HCT116 (cell line): ENCODE measurements at regions not wholly inside any gene's neighbourhood (a gene's known extent, or its start where the extent isn't known, plus 50 kb on each side); places are given as distances from the start of the nearest gene placed in this dataset.

Source experiments
- ATAC-seq: fragments of 200-7000 bp; cut with Tn5 transposase; 2 replicates; pipeline ENCODE4 v1.9.1; 2020; ENCODE audit warnings: mild to moderate bottlenecking, moderate library complexity
- BruUV-seq: library from RNA; stranded (reverse); fragments of 400-500 nt; replicated peaks from 2 replicates; lab custom pipeline; 2021; lab: Mats Ljungman, UMichigan
- CTCF ChIA-PET: fragments of 300-600 bp; sonication (Branson Sonifier 250); formaldehyde crosslinking; loops from one replicate; lab custom pipeline; 2021; ENCODE audit warnings: antibody characterized with exemption; lab: Charles Lee
- POLR2A ChIA-PET: fragments of 300-600, 350-600 bp; sonication (Branson Sonifier 250); formaldehyde crosslinking; loops from one replicate; lab custom pipeline; 2021; ENCODE audit warnings: antibody characterized with exemption; lab: Charles Lee
- RAD21 ChIA-PET, 2 experiments: fragments of 300-600 bp; sonication (Branson Sonifier 250); formaldehyde crosslinking; loops; one replicate each; lab custom pipeline; 2023; ENCODE audit warnings: low total read pairs in 2 of 2; ENCODE audit not compliant: uncharacterized antibody in 2 of 2, unreplicated experiment in 2 of 2, low non-redundant PET in 1 of 2; lab: Charles Lee
- DNase-seq: peaks from one replicate; pipeline ENCODE4 v3.0.0-alpha.2; 2010; ENCODE audit warnings: low read depth, low spot score
- H2AFZ ChIP-seq: fragments of 200-600 bp; shearing (Covaris generic), sonication (generic); 2 replicates; pipeline ENCODE4 v1.6.1; 2017; ENCODE audit warnings: low read depth, mixed run types, mixed read lengths, antibody characterized with exemption, low read length; ENCODE audit not compliant: poor library complexity, severe bottlenecking
- H3K27ac ChIP-seq: 2 replicates; pipeline ENCODE4 v1.5.1; 2012; ENCODE audit warnings: low read depth, low read length
- H3K27me3 ChIP-seq: fragments of 200-600 bp; sonication (generic); 2 replicates; pipeline ENCODE4 v1.6.1; 2016; ENCODE audit warnings: mixed run types, low read length, mixed read lengths; ENCODE audit not compliant: insufficient read depth
- H3K36me3 ChIP-seq, 2 experiments: fragments of 200-500 bp in 1 of 2; fragments of 200-600 bp in 1 of 2; sonication (Bioruptor generic) in 1 of 2; sonication (generic) in 1 of 2; 2 replicates each; pipeline versions ENCODE4 v1.5.1 to v1.6.1; 2014 to 2016; ENCODE audit warnings: low read length in 2 of 2, inconsistent platforms in 1 of 2, mixed read lengths in 1 of 2, mixed run types in 1 of 2; ENCODE audit not compliant: insufficient read depth in 2 of 2, control insufficient read depth in 1 of 2
- H3K4me1 ChIP-seq, 2 experiments: fragments of 200-600 bp in 1 of 2; sonication (generic) in 1 of 2; 2 replicates each; pipeline versions ENCODE4 v1.5.1 to v1.6.1; 2012 to 2017; ENCODE audit warnings: low read length in 2 of 2, inconsistent platforms in 1 of 2, mild to moderate bottlenecking in 1 of 2, mixed read lengths in 1 of 2, mixed run types in 1 of 2, moderate library complexity in 1 of 2; ENCODE audit not compliant: insufficient read depth in 2 of 2, control insufficient read depth in 1 of 2
- H3K4me2 ChIP-seq: fragments of 200-600 bp; sonication (generic); 2 replicates; pipeline ENCODE4 v1.6.1; 2017; ENCODE audit warnings: mixed run types, low read length, mixed read lengths
- H3K4me3 ChIP-seq, 2 experiments: fragments of 200-600 bp in 1 of 2; sonication (generic) in 1 of 2; replicated peaks in 1 of 2; 2 replicates each; pipeline ENCODE4 v1.5.1; 2011 to 2016; ENCODE audit warnings: low read length in 2 of 2, control low read depth in 1 of 2, low read depth in 1 of 2, mild to moderate bottlenecking in 1 of 2, mixed read lengths in 1 of 2, mixed run types in 1 of 2
- H3K79me2 ChIP-seq: fragments of 200-600 bp; sonication (generic); 2 replicates; pipeline ENCODE4 v1.6.1; 2017; ENCODE audit warnings: mild to moderate bottlenecking, mixed run types, low read length, moderate library complexity, mixed read lengths; ENCODE audit not compliant: insufficient read depth
- H3K9ac ChIP-seq: fragments of 200-600 bp; sonication (generic); 2 replicates; pipeline ENCODE4 v1.6.1; 2016; ENCODE audit warnings: low read length, mixed read lengths
- H3K9me2 ChIP-seq: fragments of 200-600 bp; sonication (generic), shearing (Covaris generic); 2 replicates; pipeline ENCODE4 v1.6.1; 2017; ENCODE audit warnings: mixed run types, mild to moderate bottlenecking, moderate library complexity; ENCODE audit not compliant: insufficient read depth
- H3K9me3 ChIP-seq, 2 experiments: fragments of 200-500 bp in 1 of 2; fragments of 200-600 bp in 1 of 2; sonication (Bioruptor generic) in 1 of 2; sonication (generic) in 1 of 2; 2 replicates each; pipeline ENCODE4 v1.6.1; 2014 to 2017; ENCODE audit warnings: low read length in 2 of 2, mixed read lengths in 2 of 2, inconsistent platforms in 1 of 2, low read depth in 1 of 2, mild to moderate bottlenecking in 1 of 2, mixed run types in 1 of 2, moderate library complexity in 1 of 2; ENCODE audit not compliant: control insufficient read depth in 1 of 2, insufficient read depth in 1 of 2
- H4K20me1 ChIP-seq: fragments of 200-600 bp; sonication (generic), shearing (Covaris generic); 2 replicates; pipeline ENCODE4 v1.6.1; 2017; ENCODE audit warnings: mixed run types, mild to moderate bottlenecking, moderate library complexity; ENCODE audit not compliant: insufficient read depth
- CBX3 ChIP-seq: IDR thresholded peaks from 2 replicates; pipeline ENCODE4 v1.6.1; 2012; ENCODE audit warnings: low read depth
- CEBPB ChIP-seq: IDR thresholded peaks from 2 replicates; pipeline ENCODE4 v1.6.1; 2012; ENCODE audit warnings: low read depth
- EGR1 ChIP-seq: IDR thresholded peaks from 2 replicates; pipeline ENCODE4 v1.6.1; 2012; ENCODE audit warnings: low read depth
- ELF1 ChIP-seq: IDR thresholded peaks from 2 replicates; pipeline ENCODE4 v1.6.1; 2012; ENCODE audit warnings: low read depth, borderline replicate concordance
- POLR2AphosphoS5 ChIP-seq: IDR thresholded peaks from 2 replicates; pipeline ENCODE4 v1.6.1; 2011; ENCODE audit warnings: mild to moderate bottlenecking, low read depth, low read length, moderate library complexity
- SP1 ChIP-seq: IDR thresholded peaks from 2 replicates; pipeline ENCODE4 v1.6.1; 2012; ENCODE audit warnings: low read depth
- SRF ChIP-seq: IDR thresholded peaks from 2 replicates; pipeline ENCODE4 v1.6.1; 2012; ENCODE audit warnings: low read depth
- ZFX ChIP-seq: fragments of 450-650 bp; IDR thresholded peaks from 2 replicates; pipeline ENCODE4 v1.6.1; 2017
- intact Hi-C: fragments of 100-400 bp; cut with micrococcal nuclease; formaldehyde crosslinking; loops from 2 replicates; pipeline ENCODE4 v1.10.0; 2022
- TF ChIP-seq, protein P1 (sequence below): IDR thresholded peaks from 2 replicates; pipeline ENCODE4 v1.6.1; 2011; ENCODE audit warnings: mild to moderate bottlenecking, low read length, moderate library complexity; ENCODE audit not compliant: insufficient replicate concordance; ENCODE audit errors: extremely low read depth
- TF ChIP-seq, protein P2 (sequence below): IDR thresholded peaks from 2 replicates; pipeline ENCODE4 v1.6.1; 2012
- TF ChIP-seq, protein P3 (sequence below), 3 experiments: fragments of 200-600 bp in 1 of 3; sonication (generic) in 1 of 3; IDR thresholded peaks in 2 of 3; conservative IDR thresholded peaks in 1 of 3; 2 replicates each; pipeline ENCODE4 v1.5.1; 2012 to 2017; ENCODE audit warnings: low read depth in 2 of 3, low read length in 2 of 3, antibody characterized with exemption in 1 of 3, borderline replicate concordance in 1 of 3, control low read depth in 1 of 3, mild to moderate bottlenecking in 1 of 3, mixed read lengths in 1 of 3, mixed run types in 1 of 3, moderate library complexity in 1 of 3; ENCODE audit not compliant: insufficient read depth in 1 of 3

DNA sequence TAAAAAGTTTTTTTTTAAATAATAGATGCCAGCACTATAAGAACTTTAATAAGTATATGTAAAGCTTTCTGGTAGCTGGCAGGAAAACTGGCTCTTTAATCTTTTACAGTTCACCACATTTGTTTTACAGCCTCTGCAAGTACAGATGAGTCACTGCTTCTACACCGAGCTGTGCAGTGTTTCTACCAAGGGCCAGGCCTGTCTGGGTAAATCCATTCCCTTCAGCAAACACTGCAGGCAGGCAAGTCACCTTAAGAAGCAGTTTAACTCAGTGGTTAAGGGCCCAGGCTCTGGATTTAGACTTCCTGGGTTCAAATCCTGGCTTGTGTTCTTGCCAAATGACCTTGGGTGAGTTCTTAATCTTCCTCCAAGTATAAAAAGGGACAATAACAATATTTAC, 882.9 kb upstream of the AMELY start:
- Histone ChIP-seq H3K9me3 (no peaks in the 10 kb centered on the region), H3K4me3 (no peak overlapping the region), H3K27ac (no peak overlapping the region), H3K9me2 (no peaks in the 10 kb centered on the region), H3K36me3 (no peaks in the 10 kb centered on the region), H3K4me1 (no peaks in the 10 kb centered on the region), H3K79me2 (no peaks in the 10 kb centered on the region)
- intact Hi-C loops = no loop called here
- no TSS peak for BruUV-seq
- DNase-seq = no peak
- ChIA-PET POLR2A (no interaction called here), CTCF (no interaction called here), RAD21 (no interaction called here)
- no peak for ATAC-seq
- TF ChIP-seq CBX3 (no peak), ELF1 (no peak), EGR1 (no peak), CEBPB (no peak), SRF (no peak), ZFX (no peak), POLR2AphosphoS5 (no peak), SP1 (no peak)
- TF ChIP-seq, protein P1, sequence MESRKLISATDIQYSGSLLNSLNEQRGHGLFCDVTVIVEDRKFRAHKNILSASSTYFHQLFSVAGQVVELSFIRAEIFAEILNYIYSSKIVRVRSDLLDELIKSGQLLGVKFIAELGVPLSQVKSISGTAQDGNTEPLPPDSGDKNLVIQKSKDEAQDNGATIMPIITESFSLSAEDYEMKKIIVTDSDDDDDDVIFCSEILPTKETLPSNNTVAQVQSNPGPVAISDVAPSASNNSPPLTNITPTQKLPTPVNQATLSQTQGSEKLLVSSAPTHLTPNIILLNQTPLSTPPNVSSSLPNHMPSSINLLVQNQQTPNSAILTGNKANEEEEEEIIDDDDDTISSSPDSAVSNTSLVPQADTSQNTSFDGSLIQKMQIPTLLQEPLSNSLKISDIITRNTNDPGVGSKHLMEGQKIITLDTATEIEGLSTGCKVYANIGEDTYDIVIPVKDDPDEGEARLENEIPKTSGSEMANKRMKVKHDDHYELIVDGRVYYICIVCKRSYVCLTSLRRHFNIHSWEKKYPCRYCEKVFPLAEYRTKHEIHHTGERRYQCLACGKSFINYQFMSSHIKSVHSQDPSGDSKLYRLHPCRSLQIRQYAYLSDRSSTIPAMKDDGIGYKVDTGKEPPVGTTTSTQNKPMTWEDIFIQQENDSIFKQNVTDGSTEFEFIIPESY = no peak
- TF ChIP-seq, protein P2, sequence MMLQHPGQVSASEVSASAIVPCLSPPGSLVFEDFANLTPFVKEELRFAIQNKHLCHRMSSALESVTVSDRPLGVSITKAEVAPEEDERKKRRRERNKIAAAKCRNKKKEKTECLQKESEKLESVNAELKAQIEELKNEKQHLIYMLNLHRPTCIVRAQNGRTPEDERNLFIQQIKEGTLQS = no peak
- TF ChIP-seq, protein P3, sequence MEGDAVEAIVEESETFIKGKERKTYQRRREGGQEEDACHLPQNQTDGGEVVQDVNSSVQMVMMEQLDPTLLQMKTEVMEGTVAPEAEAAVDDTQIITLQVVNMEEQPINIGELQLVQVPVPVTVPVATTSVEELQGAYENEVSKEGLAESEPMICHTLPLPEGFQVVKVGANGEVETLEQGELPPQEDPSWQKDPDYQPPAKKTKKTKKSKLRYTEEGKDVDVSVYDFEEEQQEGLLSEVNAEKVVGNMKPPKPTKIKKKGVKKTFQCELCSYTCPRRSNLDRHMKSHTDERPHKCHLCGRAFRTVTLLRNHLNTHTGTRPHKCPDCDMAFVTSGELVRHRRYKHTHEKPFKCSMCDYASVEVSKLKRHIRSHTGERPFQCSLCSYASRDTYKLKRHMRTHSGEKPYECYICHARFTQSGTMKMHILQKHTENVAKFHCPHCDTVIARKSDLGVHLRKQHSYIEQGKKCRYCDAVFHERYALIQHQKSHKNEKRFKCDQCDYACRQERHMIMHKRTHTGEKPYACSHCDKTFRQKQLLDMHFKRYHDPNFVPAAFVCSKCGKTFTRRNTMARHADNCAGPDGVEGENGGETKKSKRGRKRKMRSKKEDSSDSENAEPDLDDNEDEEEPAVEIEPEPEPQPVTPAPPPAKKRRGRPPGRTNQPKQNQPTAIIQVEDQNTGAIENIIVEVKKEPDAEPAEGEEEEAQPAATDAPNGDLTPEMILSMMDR (IDR thresholded peaks at IDR 0.05 in 2 of 3, conservative IDR thresholded peaks at IDR 0.05 in 1 of 3; ENCODE audit: borderline replicate concordance in 1 of 3, insufficient read depth in 1 of 3, low read depth in 2 of 3, low read length in 2 of 3) = no peak
- TF ChIP-seq, all 23 proteins: peak for 0
- Histone ChIP-seq H2AFZ (no peak overlapping the region), H3K27me3 (no peaks in the 10 kb centered on the region), H3K9ac (no peak overlapping the region), H3K4me2 (no peak overlapping the region), H4K20me1 (no peaks in the 10 kb centered on the region)
